GM12891 (cell line): ENCODE measurements at regions not wholly inside any gene's neighbourhood (a gene's known extent, or its start where the extent isn't known, plus 50 kb on each side); places are given as distances from the start of the nearest gene placed in this dataset.

Experiments used
- DNase-seq: peaks from one replicate; pipeline ENCODE4 v3.0.0; 2011; ENCODE audit warnings: low spot score; ENCODE audit not compliant: insufficient read length
- FAIRE-seq: peaks from 2 replicates; lab custom pipeline; 2011; peaks lifted over from hg19 to GRCh38; lab: Jason Lieb, UNC
- PAX5 ChIP-seq: IDR thresholded peaks from 2 replicates; pipeline ENCODE4 v1.6.1; 2011; ENCODE audit warnings: low read length, moderate library complexity, mild to moderate bottlenecking; ENCODE audit not compliant: insufficient read depth, severe bottlenecking
- POLR2A ChIP-seq: IDR thresholded peaks from 2 replicates; pipeline ENCODE4 v1.6.1; 2011; ENCODE audit warnings: low read depth, low read length, control low read depth
- POLR2AphosphoS5 ChIP-seq: IDR thresholded peaks from 2 replicates; pipeline ENCODE4 v1.6.1; 2011; ENCODE audit warnings: low read depth, low read length, control low read depth
- POU2F2 ChIP-seq: IDR thresholded peaks from 2 replicates; pipeline ENCODE4 v1.6.1; 2011; ENCODE audit warnings: low read depth, mild to moderate bottlenecking, control low read depth, low read length, moderate library complexity
- SPI1 ChIP-seq: IDR thresholded peaks from 2 replicates; pipeline ENCODE4 v1.6.1; 2011; ENCODE audit warnings: low read depth, low read length, control low read depth
- TAF1 ChIP-seq: IDR thresholded peaks from 2 replicates; pipeline ENCODE4 v1.6.1; 2011; ENCODE audit warnings: low read depth, low read length, control low read depth

- no peak for FAIRE-seq
These were observed 207.5 kb upstream of the HS3ST5 start for GRCh38 chr6:114550316-114550715.

GRCh38 chr6:114543696-114544095 lies 200.9 kb upstream of the HS3ST5 start:
- no peak for FAIRE-seq
- no peak for DNase-seq
- TF ChIP-seq POU2F2: no peak
- no peak for TF ChIP-seq TAF1
- no peak for TF ChIP-seq POLR2AphosphoS5
- no peak for TF ChIP-seq SPI1
- TF ChIP-seq PAX5: no peak
- TF ChIP-seq POLR2A: no peak

More at GRCh38 chr6:114550316-114550715, 207.5 kb upstream of the HS3ST5 start:
- no peak for TF ChIP-seq SPI1
- TF ChIP-seq POLR2A: no peak
- TF ChIP-seq PAX5: no peak
- no peak for TF ChIP-seq TAF1
- no peak for TF ChIP-seq POLR2AphosphoS5
- no peak for TF ChIP-seq POU2F2
- no peak for DNase-seq

- DNase-seq (no peak), FAIRE-seq (no peak)
- TF ChIP-seq TAF1: no peak
- TF ChIP-seq SPI1: no peak
- TF ChIP-seq POU2F2: no peak
- no peak for TF ChIP-seq POLR2AphosphoS5
- no peak for TF ChIP-seq PAX5
- no peak for TF ChIP-seq POLR2A
These were observed 199.0 kb upstream of the HS3ST5 start for GRCh38 chr6:114541794-114542193.

- TF ChIP-seq POU2F2 (no peak), POLR2AphosphoS5 (no peak), SPI1 (no peak), PAX5 (no peak), POLR2A (no peak), TAF1 (no peak)
- DNase-seq (no peak), FAIRE-seq (no peak)
These were observed 195.2 kb upstream of the HS3ST5 start for GRCh38 chr6:114537977-114538376.

- no peak for TF ChIP-seq SPI1
- no peak for TF ChIP-seq TAF1
- no peak for TF ChIP-seq POLR2A
- no peak for TF ChIP-seq PAX5
- TF ChIP-seq POLR2AphosphoS5: no peak
- no peak for TF ChIP-seq POU2F2
These were observed 192.0 kb upstream of the HS3ST5 start for GRCh38 chr6:114534813-114535212.

GRCh38 chr6:114524081-114524480 lies 181.3 kb upstream of the HS3ST5 start:
- TF ChIP-seq PAX5 (no peak), TAF1 (no peak), SPI1 (no peak), POLR2A (no peak), POLR2AphosphoS5 (no peak), POU2F2 (no peak)
- no peak for FAIRE-seq
- DNase-seq: no peak

More at GRCh38 chr6:114534813-114535212, 192.0 kb upstream of the HS3ST5 start:
- FAIRE-seq (no peak), DNase-seq (no peak)

GRCh38 chr6:114523508-114523907 lies 180.7 kb upstream of the HS3ST5 start:
- no peak for DNase-seq
- no peak for FAIRE-seq

GRCh38 chr6:114521926-114522325 lies 179.1 kb upstream of the HS3ST5 start:
- DNase-seq (no peak), FAIRE-seq (no peak)
- TF ChIP-seq POU2F2 (no peak), POLR2A (no peak), POLR2AphosphoS5 (no peak), PAX5 (no peak), TAF1 (no peak), SPI1 (no peak)

More at GRCh38 chr6:114523508-114523907, 180.7 kb upstream of the HS3ST5 start:
- TF ChIP-seq POLR2AphosphoS5 (no peak), TAF1 (no peak), POLR2A (no peak), SPI1 (no peak), PAX5 (no peak), POU2F2 (no peak)

- DNase-seq: no peak
- no peak for FAIRE-seq
- no peak for TF ChIP-seq POLR2A
- TF ChIP-seq POLR2AphosphoS5: no peak
- no peak for TF ChIP-seq POU2F2
- TF ChIP-seq SPI1: no peak
- TF ChIP-seq TAF1: no peak
- no peak for TF ChIP-seq PAX5
These were observed 178.2 kb upstream of the HS3ST5 start for GRCh38 chr6:114520976-114521375.

GRCh38 chr6:114514170-114514569 lies 171.3 kb upstream of the HS3ST5 start:
- no peak for FAIRE-seq
- TF ChIP-seq POU2F2 (no peak), TAF1 (no peak), SPI1 (no peak), POLR2AphosphoS5 (no peak), PAX5 (no peak), POLR2A (no peak)
- no peak for DNase-seq

- DNase-seq (no peak), FAIRE-seq (no peak)
- TF ChIP-seq PAX5: no peak
These were observed 128.6 kb upstream of the HS3ST5 start for GRCh38 chr6:114471450-114471849.
